GM19035 (cell line): ENCODE measurements at regions not wholly inside any gene's neighbourhood (a gene's known extent, or its start where the extent isn't known, plus 50 kb on each side); places are given as distances from the start of the nearest gene placed in this dataset.
"Not testable (repeated sequence)": the region's sequence is repeated elsewhere in the genome, so short reads cannot be mapped to it uniquely, and the experiment has no call there.

Experiments used
- ATAC-seq: cut with Tn5 transposase; IDR thresholded peaks from one replicate; pipeline ENCODE4 v1.9.1; 2021; ENCODE audit not compliant: unreplicated experiment

DNA sequence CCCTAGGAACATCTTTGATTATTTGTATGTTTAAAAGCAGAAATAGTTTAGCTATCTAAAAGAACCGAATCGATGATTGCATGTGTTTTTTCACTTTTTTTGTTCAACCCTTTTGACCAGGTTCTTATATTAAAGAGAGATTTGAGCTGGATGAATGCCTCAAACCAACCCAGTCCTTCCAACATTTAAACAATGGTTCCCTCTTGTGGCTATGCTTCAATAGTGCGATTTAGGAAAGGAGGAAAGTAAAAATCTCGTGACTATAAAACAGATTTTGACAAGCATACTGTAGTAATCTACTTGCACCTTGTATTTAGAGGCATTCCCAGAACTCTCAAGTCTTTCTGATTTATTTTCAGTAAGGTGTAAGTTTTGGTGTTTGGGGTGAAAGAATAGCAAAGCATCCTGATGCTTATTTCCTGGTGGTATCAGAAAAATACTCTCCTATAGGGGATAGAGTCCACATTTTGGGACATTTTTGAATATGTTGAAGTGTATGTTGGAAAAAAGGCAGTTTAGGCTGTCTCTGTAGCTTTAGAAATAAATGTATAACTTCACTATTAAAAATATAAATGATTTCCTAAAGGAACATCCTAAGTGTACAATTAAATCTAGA is 159.6 kb upstream of the KCNH8 start:
- no peak for ATAC-seq

GRCh38 chr3:18987862-18988447 is 160.4 kb upstream of the KCNH8 start:
- no peak for ATAC-seq

- ATAC-seq = no peak
Observed at GRCh38 chr3:18987070-18987469, 161.2 kb upstream of the KCNH8 start.

DNA sequence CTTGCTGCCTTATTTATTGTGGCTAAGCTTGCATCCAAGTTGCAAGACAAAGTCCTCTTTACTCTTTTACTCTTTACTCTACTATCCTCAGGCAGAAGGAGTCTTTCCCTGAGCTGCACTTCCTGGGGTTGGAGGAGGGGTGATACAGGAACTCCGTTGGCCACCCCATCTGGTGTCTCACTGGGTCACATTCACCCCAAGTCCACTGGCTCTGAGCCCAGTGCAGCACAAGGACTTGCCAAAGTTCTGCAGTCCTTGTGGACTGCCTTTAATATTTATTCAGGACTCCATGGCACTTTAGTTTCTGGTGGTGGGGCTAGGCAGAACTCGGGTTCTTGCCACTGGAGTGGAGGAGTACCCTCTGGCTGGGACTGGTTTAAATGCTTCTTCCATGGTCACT is 165.4 kb upstream of the KCNH8 start:
- ATAC-seq = no peak

DNA sequence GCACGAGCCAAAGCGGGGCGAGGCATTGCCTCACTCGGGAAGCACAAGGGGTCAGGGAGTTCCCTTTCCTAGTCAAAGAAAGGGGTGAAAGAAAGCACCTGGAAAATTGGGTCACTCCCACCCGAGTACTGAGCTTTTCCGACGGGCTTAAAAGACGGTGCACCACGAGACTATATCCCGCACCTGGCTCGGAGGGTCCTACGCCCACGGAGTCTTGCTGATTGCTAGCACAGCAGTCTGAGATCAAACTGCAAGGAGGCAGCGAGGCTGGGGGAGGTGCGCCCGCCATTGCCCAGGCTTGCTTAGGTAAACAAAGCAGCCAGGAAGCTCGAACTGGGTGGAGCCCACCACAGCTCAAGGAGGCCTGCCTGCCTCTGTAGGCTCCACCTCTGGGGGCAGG is 172.2 kb upstream of the KCNH8 start:
- not testable (repeated sequence) for ATAC-seq

DNA sequence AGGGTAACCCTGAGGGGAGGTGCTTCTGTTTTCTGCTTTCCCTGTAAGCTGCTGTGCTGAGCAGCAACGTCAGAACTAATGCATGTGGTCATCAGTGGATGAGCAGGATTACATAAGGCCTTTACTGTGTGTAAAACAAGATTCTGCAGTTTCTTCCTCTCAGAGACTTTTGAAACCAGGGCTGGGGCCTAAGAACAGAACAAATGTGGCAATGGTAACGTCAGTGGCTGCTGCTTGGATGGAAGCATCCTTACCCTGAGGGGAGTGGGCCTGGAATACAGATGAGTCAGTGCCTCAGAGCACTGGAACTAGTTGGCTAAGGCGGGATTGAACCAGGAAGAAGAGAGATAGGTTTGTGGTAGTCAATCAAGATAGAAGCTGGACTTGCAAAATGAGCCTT is 180.2 kb upstream of the KCNH8 start:
- no peak for ATAC-seq

GRCh38 chr3:18965781-18966180 is 182.5 kb upstream of the KCNH8 start:
- no peak for ATAC-seq

- no peak for ATAC-seq
Observed at GRCh38 chr3:18964640-18965039, 183.7 kb upstream of the KCNH8 start.

DNA sequence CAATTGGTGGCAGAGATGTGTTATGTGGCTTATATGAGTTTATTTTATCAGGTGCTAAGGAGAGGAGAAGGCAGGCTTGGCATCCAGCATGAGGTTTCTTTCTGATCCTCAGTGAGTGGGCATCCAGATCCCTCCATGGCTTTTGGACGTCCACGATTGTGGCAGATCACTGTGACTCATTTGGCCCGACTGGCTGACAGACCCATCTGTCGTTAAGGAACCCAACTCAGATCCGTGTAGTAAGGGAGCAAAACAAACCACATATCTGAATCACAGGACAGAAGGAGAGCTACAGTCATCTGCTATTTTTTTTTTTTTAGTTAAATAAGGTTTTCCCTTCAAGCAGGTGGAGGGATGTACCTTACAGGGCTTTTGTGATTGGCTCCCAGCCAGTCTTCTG is 197.0 kb upstream of the KCNH8 start:
- ATAC-seq = no peak

GRCh38 chr3:18946524-18946923 is 201.8 kb upstream of the KCNH8 start:
- no peak for ATAC-seq

DNA sequence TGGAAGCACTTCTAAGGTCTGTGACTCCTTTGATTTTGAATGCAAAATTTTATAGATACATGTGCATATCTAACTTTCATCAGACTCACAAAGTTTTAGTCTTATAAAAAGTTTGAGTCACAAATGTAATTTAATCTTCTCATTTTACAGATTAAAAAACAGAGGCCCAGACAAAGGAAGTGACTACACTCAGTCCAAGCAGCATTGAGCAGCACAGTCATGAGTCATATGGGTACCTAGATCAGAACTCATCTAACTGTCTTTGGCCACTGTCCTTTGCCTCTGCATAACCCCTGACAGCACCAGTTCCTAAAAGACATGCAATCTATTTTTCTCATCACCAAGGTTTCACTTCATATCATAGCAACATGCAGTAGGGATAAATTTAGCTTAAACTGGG is 210.7 kb upstream of the KCNH8 start:
- ATAC-seq = peak; percentile 83

- ATAC-seq = no peak
Observed at GRCh38 chr3:18919158-18919557, 229.2 kb upstream of the KCNH8 start.

GRCh38 chr3:18917923-18918322 is 230.4 kb upstream of the KCNH8 start:
- ATAC-seq = no peak

- ATAC-seq = no peak
Observed at GRCh38 chr3:18902081-18902793, 246.1 kb upstream of the KCNH8 start.

DNA sequence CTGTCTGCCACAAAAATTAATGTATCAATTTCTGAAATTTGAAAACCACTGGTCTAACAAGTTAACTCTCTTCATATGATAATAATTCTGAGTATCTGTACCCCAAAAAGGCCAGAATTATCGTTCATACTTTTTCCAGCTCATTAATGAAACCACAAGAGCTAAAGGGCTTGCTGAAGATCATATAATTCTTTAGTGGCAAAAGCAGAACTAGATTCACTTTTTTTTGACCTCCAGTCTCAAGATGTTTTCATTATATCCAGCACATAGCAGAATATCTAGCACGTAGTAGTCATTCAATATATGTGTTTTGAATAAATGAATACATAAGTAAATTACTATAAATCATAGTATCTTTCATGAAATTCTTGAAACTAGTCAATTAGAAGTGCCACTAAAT is 246.7 kb upstream of the KCNH8 start:
- no peak for ATAC-seq

DNA sequence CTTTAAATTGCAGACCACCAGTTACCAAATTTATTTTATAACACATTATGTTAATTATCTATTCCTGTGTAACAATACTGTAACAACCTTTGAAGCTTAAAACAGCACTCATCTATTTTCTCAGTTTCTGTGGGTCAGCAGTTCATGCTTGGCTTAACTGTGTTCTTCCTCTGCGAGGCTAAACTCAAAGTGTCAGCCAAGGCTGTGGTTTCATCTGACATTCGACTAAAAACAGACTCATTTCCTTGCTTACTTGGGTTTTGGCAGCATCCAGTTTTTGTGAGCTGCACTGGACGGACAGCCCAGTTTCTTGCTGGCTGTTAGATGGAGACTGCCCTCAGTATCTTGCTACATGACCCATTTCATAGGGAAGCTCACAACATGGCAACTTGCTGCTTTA is 247.3 kb upstream of the KCNH8 start:
- ATAC-seq = peak; percentile 75

- no peak for ATAC-seq
Observed at GRCh38 chr3:18898911-18899310, 249.4 kb upstream of the KCNH8 start.

- ATAC-seq = no peak
Observed at GRCh38 chr3:18892756-18893155, 255.6 kb upstream of the KCNH8 start.

DNA sequence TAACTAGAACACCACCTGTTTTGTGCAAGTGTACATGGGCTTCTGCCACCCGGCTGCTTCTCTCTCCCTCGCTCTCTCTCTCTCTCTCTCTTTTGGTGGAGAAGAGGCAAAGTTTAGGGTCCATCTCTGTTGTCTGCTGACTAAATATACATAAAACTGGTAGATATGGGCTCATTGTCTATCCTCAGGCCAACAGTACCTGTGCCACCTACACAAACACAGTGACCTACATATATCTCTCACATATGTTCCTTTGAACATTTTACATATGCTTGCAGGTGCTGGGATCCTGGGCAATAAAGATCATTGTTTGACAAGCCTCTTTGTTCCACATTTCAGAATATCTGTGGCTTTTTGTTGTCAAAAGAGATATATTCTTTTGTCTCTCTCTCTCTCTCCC is 256.3 kb upstream of the KCNH8 start:
- ATAC-seq = no peak

DNA sequence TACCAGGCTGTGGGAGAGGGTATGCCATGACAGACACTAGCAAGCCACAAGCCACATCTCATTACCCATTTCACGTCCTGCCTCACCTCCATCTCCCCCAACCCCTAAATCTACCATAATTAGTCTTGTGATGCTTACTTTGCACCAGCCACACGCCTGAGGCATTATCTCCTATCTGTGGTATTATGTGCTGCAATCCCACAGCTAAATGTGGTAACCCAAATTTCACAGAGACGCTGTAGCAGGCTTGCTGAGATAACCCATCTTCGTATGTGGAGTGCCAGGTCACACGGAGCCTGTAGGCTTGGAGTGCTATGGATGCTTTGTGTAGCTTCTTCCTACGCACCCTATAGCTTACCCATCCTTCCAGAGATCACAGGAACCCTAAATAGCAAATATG is 256.7 kb upstream of the KCNH8 start:
- no peak for ATAC-seq

GRCh38 chr3:18890449-18890848 is 257.9 kb upstream of the KCNH8 start:
- no peak for ATAC-seq

DNA sequence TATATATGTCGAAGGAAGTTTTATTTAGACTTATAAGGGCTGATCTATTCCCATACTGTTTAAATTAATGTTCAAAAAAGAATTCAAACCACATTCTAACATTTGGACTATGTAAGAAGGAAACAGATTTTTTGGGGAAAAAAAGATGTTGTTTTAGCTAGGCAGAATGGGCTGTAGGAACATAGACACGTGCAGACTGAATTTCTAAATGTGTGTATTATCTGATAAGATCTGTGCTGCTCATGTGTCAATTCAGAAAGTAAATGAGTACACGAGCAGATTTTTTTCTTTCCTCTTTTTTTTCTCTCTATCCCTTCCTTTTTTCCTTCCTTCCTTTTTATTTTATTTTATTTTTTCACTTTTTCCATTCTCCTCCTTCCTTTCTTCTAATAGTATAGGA is 259.5 kb upstream of the KCNH8 start:
- ATAC-seq = no peak

GRCh38 chr3:18888370-18888769 is 259.9 kb upstream of the KCNH8 start:
- ATAC-seq = no peak
